ENCODE measurements at regions not wholly inside any gene's neighbourhood (a gene's known extent, or its start where the extent isn't known, plus 50 kb on each side); places are given as distances from the start of the nearest gene placed in this dataset.

- no peaks in the 10 kb centered on the region for H3K4me1 Mint-ChIP-seq
- no peak overlapping the region for H3K4me3 Mint-ChIP-seq
- no peak for ATAC-seq (ENCODE audit: low read depth)
- DNase-seq, result no peak
- H3K27ac Mint-ChIP-seq, result no peak overlapping the region
- ChIA-PET CTCF (no interaction called here), POLR2A (no interaction called here)
- intact Hi-C loops (cut with micrococcal nuclease), result no loop called here
- H3K27me3 Mint-ChIP-seq, result no peaks in the 10 kb centered on the region
- no peaks in the 10 kb centered on the region for H3K36me3 Mint-ChIP-seq (ENCODE audit: low read depth)
- TF ChIP-seq CTCF (IDR thresholded peaks at IDR 0.05), result no peak
- peaks cover 5% of the 10 kb centered on the region for H3K9me3 Mint-ChIP-seq
Measured at GRCh38 chr3:74360406-74360805, 254.1 kb downstream of the CNTN3 start.

GRCh38 chr3:74357881-74358280 lies 256.6 kb downstream of the CNTN3 start:
- ChIA-PET POLR2A (no interaction called here), CTCF (no interaction called here)
- Mint-ChIP-seq H3K9me3 (peaks cover 8% of the 10 kb centered on the region), H3K4me1 (no peaks in the 10 kb centered on the region), H3K4me3 (no peak overlapping the region), H3K36me3 (ENCODE audit: low read depth) (no peaks in the 10 kb centered on the region), H3K27ac (no peak overlapping the region), H3K27me3 (no peaks in the 10 kb centered on the region)
- ATAC-seq (ENCODE audit: low read depth), result no peak
- intact Hi-C loops (cut with micrococcal nuclease), result no loop called here
- no peak for DNase-seq
- TF ChIP-seq CTCF (IDR thresholded peaks at IDR 0.05), result no peak

DNA sequence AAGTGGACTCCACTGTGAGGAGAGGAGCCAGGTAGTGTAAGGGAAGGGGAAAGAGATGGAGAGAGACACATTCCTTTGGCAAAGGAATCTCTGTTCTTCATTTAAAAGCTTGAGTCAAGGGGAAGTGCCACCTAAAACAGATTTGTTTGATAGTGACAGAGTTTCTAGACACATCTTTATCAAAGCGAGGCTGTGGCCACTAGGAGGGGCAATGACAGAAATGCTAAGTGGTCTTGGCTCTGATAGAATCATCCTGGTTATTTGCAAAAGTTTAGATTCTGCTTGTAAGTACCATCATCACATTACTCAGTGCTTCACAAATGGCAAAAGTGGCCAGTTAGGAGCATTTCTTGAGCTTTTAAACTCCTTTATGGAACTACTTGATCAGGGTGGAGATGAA lies 261.4 kb downstream of the CNTN3 start:
- ATAC-seq (ENCODE audit: low read depth) (no peak), DNase-seq (no peak)
- H3K27ac Mint-ChIP-seq, result no peak overlapping the region
- POLR2A ChIA-PET, result no interaction called here
- no peaks in the 10 kb centered on the region for H3K4me1 Mint-ChIP-seq
- no peaks in the 10 kb centered on the region for H3K27me3 Mint-ChIP-seq
- TF ChIP-seq CTCF (IDR thresholded peaks at IDR 0.05), result no peak
- no peak overlapping the region for H3K4me3 Mint-ChIP-seq
- intact Hi-C loops (cut with micrococcal nuclease), result no loop called here
- peaks cover 4% of the 10 kb centered on the region for H3K9me3 Mint-ChIP-seq
- H3K36me3 Mint-ChIP-seq (ENCODE audit: low read depth), result no peaks in the 10 kb centered on the region
- CTCF ChIA-PET, result no interaction called here

GRCh38 chr3:74352166-74352565 lies 262.3 kb downstream of the CNTN3 start:
- no peak for TF ChIP-seq CTCF (IDR thresholded peaks at IDR 0.05)
- Mint-ChIP-seq H3K36me3 (ENCODE audit: low read depth) (no peaks in the 10 kb centered on the region), H3K27me3 (no peaks in the 10 kb centered on the region), H3K4me3 (no peak overlapping the region), H3K4me1 (no peaks in the 10 kb centered on the region), H3K27ac (no peak overlapping the region), H3K9me3 (peaks cover 5% of the 10 kb centered on the region)
- CTCF ChIA-PET, result no interaction called here
- intact Hi-C loops (cut with micrococcal nuclease), result no loop called here
- no peak for ATAC-seq (ENCODE audit: low read depth)
- no peak for DNase-seq
- POLR2A ChIA-PET, result no interaction called here

DNA sequence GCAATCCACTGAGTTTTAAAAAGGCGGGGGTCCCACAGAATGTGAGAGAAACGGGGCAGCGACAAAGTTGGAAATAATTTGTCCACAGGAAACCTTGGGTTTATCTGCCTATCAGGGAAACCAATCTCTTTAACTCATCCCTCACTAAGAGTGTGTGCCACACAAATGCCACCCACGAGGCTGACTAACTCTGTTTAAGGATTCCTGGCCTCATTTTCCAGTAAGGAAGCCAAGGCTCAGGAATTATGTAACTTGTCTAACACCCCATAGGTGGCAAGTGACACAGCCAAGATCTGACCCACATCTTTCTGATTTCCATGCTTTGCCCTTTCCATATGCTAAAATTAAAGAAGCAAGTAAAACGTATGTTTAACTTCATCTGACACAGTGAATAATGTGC lies 263.2 kb downstream of the CNTN3 start:
- Mint-ChIP-seq H3K36me3 (ENCODE audit: low read depth) (no peaks in the 10 kb centered on the region), H3K4me1 (no peaks in the 10 kb centered on the region), H3K27ac (no peak overlapping the region), H3K9me3 (peaks cover 5% of the 10 kb centered on the region), H3K27me3 (no peaks in the 10 kb centered on the region), H3K4me3 (no peak overlapping the region)
- ChIA-PET CTCF (no interaction called here), POLR2A (no interaction called here)
- no peak for DNase-seq
- no peak for TF ChIP-seq CTCF (IDR thresholded peaks at IDR 0.05)
- no peak for ATAC-seq (ENCODE audit: low read depth)
- intact Hi-C loops (cut with micrococcal nuclease), result no loop called here

Measured in activated B cell treated with CpG ODN at 0.5 μM for 24 hours (primary cell).